Mesendoderm (in vitro differentiated cells): ENCODE measurements at regions not wholly inside any gene's neighbourhood (a gene's known extent, or its start where the extent isn't known, plus 50 kb on each side); places are given as distances from the start of the nearest gene placed in this dataset.

Experiments used
- DNase-seq: peaks from one replicate; pipeline ENCODE4 v3.0.0; 2013
- H2AK5ac ChIP-seq: 2 replicates; pipeline ENCODE4 v1.6.1; 2013; ENCODE audit warnings: low read length, inconsistent platforms
- H2BK120ac ChIP-seq: 2 replicates; pipeline ENCODE4 v1.6.1; 2013; ENCODE audit warnings: low read depth, mild to moderate bottlenecking, low read length, moderate library complexity, mixed read lengths
- H2BK15ac ChIP-seq: replicated peaks from 2 replicates; pipeline ENCODE4 v1.6.1; 2013; ENCODE audit warnings: low read depth, mild to moderate bottlenecking, moderate library complexity
- H2BK5ac ChIP-seq: 2 replicates; pipeline ENCODE4 v1.6.1; 2013; ENCODE audit warnings: low read length, inconsistent platforms
- H3K18ac ChIP-seq: 2 replicates; pipeline ENCODE4 v1.6.1; 2013; ENCODE audit warnings: mild to moderate bottlenecking, low read length, mixed read lengths
- H3K23ac ChIP-seq: one replicate; pipeline ENCODE4 v1.6.1; 2013; ENCODE audit warnings: low read length
- H3K27ac ChIP-seq: 2 replicates; pipeline ENCODE4 v1.5.1; 2013; ENCODE audit warnings: low read depth, mild to moderate bottlenecking, inconsistent platforms, low read length, moderate library complexity
- H3K27me3 ChIP-seq: 2 replicates; pipeline ENCODE4 v1.6.1; 2013; ENCODE audit warnings: low read length, control low read depth, mild to moderate bottlenecking, inconsistent platforms; ENCODE audit not compliant: insufficient read depth, poor library complexity
- H3K36me3 ChIP-seq: 2 replicates; pipeline ENCODE4 v1.6.1; 2013; ENCODE audit warnings: low read length, inconsistent platforms; ENCODE audit not compliant: control insufficient read depth, insufficient read depth
- H3K4ac ChIP-seq: one replicate; pipeline ENCODE4 v1.6.1; 2013; ENCODE audit warnings: low read depth, mild to moderate bottlenecking, low read length, moderate library complexity
- H3K4me1 ChIP-seq: 2 replicates; pipeline ENCODE4 v1.6.1; 2013; ENCODE audit warnings: low read depth, low read length, inconsistent platforms; ENCODE audit not compliant: control insufficient read depth
- H3K4me2 ChIP-seq: 2 replicates; pipeline ENCODE4 v1.6.1; 2013; ENCODE audit warnings: low read length
- H3K4me3 ChIP-seq: 2 replicates; pipeline ENCODE4 v1.5.1; 2013; ENCODE audit warnings: mild to moderate bottlenecking, low read length
- H3K56ac ChIP-seq: one replicate; pipeline ENCODE4 v1.6.1; 2013; ENCODE audit warnings: low read length
- H3K79me1 ChIP-seq: 2 replicates; pipeline ENCODE4 v1.6.1; 2013; ENCODE audit warnings: low read length, inconsistent platforms
- H3K79me2 ChIP-seq: 2 replicates; pipeline ENCODE4 v1.6.1; 2013; ENCODE audit warnings: mild to moderate bottlenecking, low read length; ENCODE audit not compliant: control insufficient read depth, insufficient read depth
- H3K9ac ChIP-seq: 2 replicates; pipeline ENCODE4 v1.6.1; 2013; ENCODE audit warnings: low read length, inconsistent platforms
- H4K5ac ChIP-seq: one replicate; pipeline ENCODE4 v1.6.1; 2013; ENCODE audit warnings: low read length
- H4K8ac ChIP-seq: one replicate; pipeline ENCODE4 v1.6.1; 2013; ENCODE audit warnings: low read depth, mild to moderate bottlenecking, control low read depth, low read length, moderate library complexity
- WGBS: extraction: QIAGEN DNeasy Blood & Tissue Kit; methylation state at CpG from one replicate; pipeline ENCODE4 v1.1.7; 2013; ENCODE audit warnings: low lambda C conversion rate, missing lambda C conversion rate; ENCODE audit not compliant: insufficient coverage; ENCODE audit errors: extremely low coverage; 5-methylcytosine and 5-hydroxymethylcytosine counted together

DNA sequence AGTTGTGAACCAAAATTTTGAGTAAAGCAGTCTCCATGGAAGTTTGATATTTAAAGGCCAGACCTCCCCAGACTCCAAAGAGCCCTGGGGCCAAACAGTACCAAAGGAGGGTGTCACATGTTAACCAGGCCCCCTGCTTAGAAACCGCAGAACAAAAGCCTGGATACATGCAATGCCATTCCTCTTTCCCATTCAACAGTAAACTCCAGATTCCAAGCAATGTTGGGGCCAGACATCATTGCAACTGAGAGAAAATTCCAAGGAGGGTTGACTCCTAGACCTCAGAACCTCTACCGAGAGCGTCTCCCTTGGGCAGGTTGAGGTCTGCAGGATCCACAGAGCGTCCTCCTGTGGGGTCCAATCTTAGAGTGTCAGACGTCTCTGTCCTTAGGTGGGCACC is 404.4 kb upstream of the SYT4 start:
- no peak overlapping the region for H3K4ac ChIP-seq
- no peak overlapping the region for H4K5ac ChIP-seq
- H3K9ac ChIP-seq, result no peak overlapping the region
- no peaks in the 10 kb centered on the region for H3K79me2 ChIP-seq
- no peak overlapping the region for H3K4me3 ChIP-seq
- DNase-seq, result peak; percentile 70
- H3K56ac ChIP-seq, result no peak overlapping the region
- no peaks in the 10 kb centered on the region for H3K27me3 ChIP-seq
- no peak overlapping the region for H3K18ac ChIP-seq
- no peak overlapping the region for H3K4me2 ChIP-seq
- no peak overlapping the region for H3K23ac ChIP-seq
- no peaks in the 10 kb centered on the region for H3K36me3 ChIP-seq
- H3K79me1 ChIP-seq, result no peaks in the 10 kb centered on the region
- no CpG with 5 or more reads among the region's 5 CpGs for WGBS
- no peak overlapping the region for H2BK15ac ChIP-seq
- no peak overlapping the region for H2BK120ac ChIP-seq
- no peaks in the 10 kb centered on the region for H3K4me1 ChIP-seq
- H2AK5ac ChIP-seq, result no peak overlapping the region
- H2BK5ac ChIP-seq, result no peak overlapping the region
- H3K27ac ChIP-seq, result no peak overlapping the region
- no peak overlapping the region for H4K8ac ChIP-seq

DNA sequence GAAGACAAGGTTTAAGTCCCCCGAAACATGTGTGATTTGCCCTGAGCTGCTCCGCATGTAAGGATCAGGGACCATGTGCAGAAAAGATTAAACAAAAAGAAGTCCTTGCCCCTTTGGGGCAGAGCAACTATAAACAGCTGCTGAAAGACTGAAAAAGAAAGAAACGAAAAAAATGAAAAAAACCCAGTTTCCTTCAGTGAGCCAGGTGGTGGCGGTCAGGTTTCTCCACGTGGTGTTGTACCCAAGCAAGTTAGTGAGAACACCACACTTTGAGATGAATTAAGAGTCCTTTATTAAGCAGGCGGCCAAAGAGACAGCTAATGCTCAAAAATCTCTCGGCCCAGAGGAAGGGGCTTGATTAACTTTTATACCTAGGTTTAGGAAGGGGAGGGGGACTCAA is 404.9 kb upstream of the SYT4 start:
- Histone ChIP-seq H3K9ac (no peak overlapping the region), H3K4ac (no peak overlapping the region), H3K4me2 (no peak overlapping the region), H3K4me3 (no peak overlapping the region), H3K23ac (no peak overlapping the region), H3K36me3 (no peaks in the 10 kb centered on the region), H2BK15ac (no peak overlapping the region), H2BK120ac (no peak overlapping the region), H3K27me3 (no peaks in the 10 kb centered on the region), H4K8ac (no peak overlapping the region), H3K4me1 (no peaks in the 10 kb centered on the region), H3K79me1 (no peaks in the 10 kb centered on the region), H3K56ac (no peak overlapping the region), H3K27ac (no peak overlapping the region), H3K18ac (no peak overlapping the region), H2BK5ac (no peak overlapping the region), H2AK5ac (no peak overlapping the region), H4K5ac (no peak overlapping the region), H3K79me2 (no peaks in the 10 kb centered on the region)
- DNase-seq, result no peak
- no CpG with 5 or more reads among the region's 7 CpGs for whole genome bisulfite sequencing

DNA sequence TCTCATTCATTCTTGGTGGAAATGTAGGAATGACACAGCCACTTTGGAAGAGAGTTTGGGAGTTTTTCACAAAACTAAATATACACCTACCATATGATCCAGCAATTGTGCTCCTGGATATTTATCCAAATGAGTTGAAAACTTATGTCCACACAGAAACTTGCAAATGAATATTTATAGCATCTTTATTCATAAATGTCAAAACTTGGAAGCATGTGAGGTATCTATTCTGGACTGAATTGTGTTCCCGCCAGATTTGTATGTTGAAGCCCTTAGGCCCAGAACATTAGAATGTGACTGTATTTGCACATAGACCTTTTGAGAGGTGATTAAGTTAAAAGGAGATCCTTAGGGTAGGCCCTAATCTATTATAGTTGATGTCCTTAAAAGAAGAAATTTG is 409.4 kb upstream of the SYT4 start:
- Histone ChIP-seq H3K4me2 (no peak overlapping the region), H3K79me1 (no peaks in the 10 kb centered on the region), H3K36me3 (no peaks in the 10 kb centered on the region), H3K79me2 (no peaks in the 10 kb centered on the region), H3K18ac (no peak overlapping the region), H3K23ac (no peak overlapping the region), H3K4me3 (no peak overlapping the region), H3K56ac (no peak overlapping the region), H3K4me1 (no peaks in the 10 kb centered on the region), H3K27ac (no peak overlapping the region), H3K4ac (no peak overlapping the region), H4K8ac (no peak overlapping the region), H2BK5ac (no peak overlapping the region), H2BK120ac (no peak overlapping the region), H3K9ac (no peak overlapping the region), H4K5ac (no peak overlapping the region), H2AK5ac (no peak overlapping the region), H3K27me3 (no peaks in the 10 kb centered on the region), H2BK15ac (no peak overlapping the region)
- no peak for DNase-seq
- WGBS, result no CpG with 5 or more reads among the region's 1 CpG

DNA sequence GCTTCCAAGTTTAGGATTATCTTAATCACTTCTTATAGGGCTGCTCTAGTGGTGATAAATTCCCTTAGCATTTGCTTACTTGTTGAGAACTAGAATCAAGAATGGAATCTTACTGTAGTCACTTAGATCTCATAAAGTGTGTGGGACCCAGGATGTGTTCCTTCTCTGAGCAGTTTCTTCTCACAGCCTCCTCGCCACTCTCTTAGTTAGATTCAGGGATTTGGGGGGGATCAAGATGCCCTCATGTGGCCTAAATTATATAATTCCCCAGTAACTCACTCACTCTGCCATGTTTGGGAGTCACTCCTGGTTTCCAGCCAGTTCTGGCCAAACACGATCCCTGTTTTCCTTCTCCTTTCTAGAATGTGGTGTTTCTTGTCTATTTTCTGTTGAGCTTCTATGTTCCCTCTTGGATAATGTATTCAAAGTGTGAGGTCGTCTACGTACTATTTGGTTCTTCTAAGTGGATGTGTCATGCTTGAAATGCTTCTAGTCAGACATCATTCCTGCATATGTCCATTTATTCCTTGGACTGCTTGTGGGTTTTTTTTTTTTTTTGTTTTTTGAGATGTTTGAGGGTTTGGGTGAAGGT is 414.9 kb upstream of the SYT4 start:
- Histone ChIP-seq H2BK15ac (no peak overlapping the region), H3K18ac (no peak overlapping the region), H2BK5ac (no peak overlapping the region), H4K5ac (no peak overlapping the region), H3K27me3 (no peaks in the 10 kb centered on the region), H3K56ac (no peak overlapping the region), H3K23ac (no peak overlapping the region), H3K9ac (no peak overlapping the region), H4K8ac (peak overlapping the region; percentile 13), H3K4me3 (no peak overlapping the region), H3K79me2 (no peaks in the 10 kb centered on the region), H3K4me2 (no peak overlapping the region), H2AK5ac (no peak overlapping the region), H3K4me1 (no peaks in the 10 kb centered on the region), H3K27ac (no peak overlapping the region), H3K4ac (no peak overlapping the region), H3K36me3 (no peaks in the 10 kb centered on the region), H3K79me1 (no peaks in the 10 kb centered on the region), H2BK120ac (no peak overlapping the region)
- no CpG with 5 or more reads among the region's 4 CpGs for WGBS
- peak; percentile 32 for DNase-seq

DNA sequence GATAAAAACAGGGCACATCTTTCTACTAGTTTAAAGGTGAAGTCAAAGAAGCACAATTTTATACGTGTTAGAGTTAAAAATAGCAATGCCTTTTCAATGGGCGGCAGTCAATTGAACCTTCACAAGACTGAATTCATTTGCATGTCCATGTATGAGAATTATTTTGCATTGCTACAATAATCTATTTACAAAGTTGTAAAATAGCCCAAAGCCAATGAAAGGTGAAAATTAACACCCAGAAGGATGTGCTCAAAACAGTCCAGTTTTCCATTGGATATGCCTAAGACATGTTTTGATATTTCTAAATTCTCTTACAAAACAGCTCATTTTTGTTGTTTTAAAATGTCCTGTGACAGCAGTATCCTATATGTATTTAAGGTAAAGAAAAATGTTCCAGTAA is 425.1 kb upstream of the SYT4 start:
- Histone ChIP-seq H3K23ac (no peak overlapping the region), H3K79me1 (no peaks in the 10 kb centered on the region), H3K18ac (no peak overlapping the region), H2BK5ac (no peak overlapping the region), H3K4me2 (no peak overlapping the region), H3K36me3 (no peaks in the 10 kb centered on the region), H4K8ac (no peak overlapping the region), H3K27ac (no peak overlapping the region), H2AK5ac (no peak overlapping the region), H3K79me2 (no peaks in the 10 kb centered on the region), H2BK15ac (no peak overlapping the region), H4K5ac (no peak overlapping the region), H3K9ac (no peak overlapping the region), H3K4me3 (no peak overlapping the region), H3K27me3 (no peaks in the 10 kb centered on the region), H3K56ac (no peak overlapping the region), H3K4ac (no peak overlapping the region), H2BK120ac (no peak overlapping the region), H3K4me1 (no peaks in the 10 kb centered on the region)
- WGBS, result no CpG with 5 or more reads among the region's 2 CpGs
- no peak for DNase-seq

DNA sequence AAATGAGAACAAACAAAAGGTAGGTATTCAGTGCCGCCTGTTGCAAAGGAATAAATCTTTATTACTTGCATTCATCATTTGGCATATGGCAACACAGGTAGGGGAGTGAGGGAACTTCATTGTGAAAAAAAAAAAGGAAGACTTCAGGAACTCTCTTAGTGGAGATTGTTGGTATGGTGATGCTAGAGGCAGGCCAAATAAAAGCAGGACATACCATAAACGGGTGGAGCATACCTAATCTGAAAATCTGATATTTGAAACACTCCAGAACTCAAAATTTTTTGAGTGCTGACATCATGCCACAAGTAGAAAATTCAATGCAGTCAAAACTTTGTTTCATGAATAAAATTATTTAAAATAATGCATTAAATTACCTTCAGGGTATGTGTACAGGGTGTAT is 425.8 kb upstream of the SYT4 start:
- no peak overlapping the region for H3K27ac ChIP-seq
- H3K56ac ChIP-seq, result no peak overlapping the region
- H2BK5ac ChIP-seq, result no peak overlapping the region
- H3K79me1 ChIP-seq, result no peaks in the 10 kb centered on the region
- no peak overlapping the region for H2BK15ac ChIP-seq
- H3K4me2 ChIP-seq, result no peak overlapping the region
- no peaks in the 10 kb centered on the region for H3K4me1 ChIP-seq
- H4K8ac ChIP-seq, result no peak overlapping the region
- WGBS, result no CpG with 5 or more reads among the region's 2 CpGs
- no peak overlapping the region for H3K9ac ChIP-seq
- no peak overlapping the region for H3K18ac ChIP-seq
- no peak overlapping the region for H2AK5ac ChIP-seq
- H3K23ac ChIP-seq, result no peak overlapping the region
- H3K4ac ChIP-seq, result no peak overlapping the region
- no peak overlapping the region for H2BK120ac ChIP-seq
- H3K36me3 ChIP-seq, result no peaks in the 10 kb centered on the region
- H3K27me3 ChIP-seq, result no peaks in the 10 kb centered on the region
- no peak overlapping the region for H4K5ac ChIP-seq
- no peak for DNase-seq
- H3K4me3 ChIP-seq, result no peak overlapping the region
- no peaks in the 10 kb centered on the region for H3K79me2 ChIP-seq
